ENCODE measurements at regions not wholly inside any gene's neighbourhood (a gene's known extent, or its start where the extent isn't known, plus 50 kb on each side); places are given as distances from the start of the nearest gene placed in this dataset.

GRCh38 chr19:31810536-31811109, 461.4 kb upstream of the TSHZ3 start:
- TF ChIP-seq PRDM10 (CRISPR knock-in tag; IDR thresholded peaks at IDR 0.05; ENCODE audit: low read depth) (no peak), ZNF274 (CRISPR knock-in tag; IDR thresholded peaks at IDR 0.05) (no peak)

All from HepG2 (cell line).